Kidney glomerular epithelial cell (primary cell): ENCODE measurements at regions not wholly inside any gene's neighbourhood (a gene's known extent, or its start where the extent isn't known, plus 50 kb on each side); places are given as distances from the start of the nearest gene placed in this dataset.

Experiments
- DNase-seq: peaks from one replicate; lab custom pipeline; 2025; lab: John Stamatoyannopoulos, UW

DNA sequence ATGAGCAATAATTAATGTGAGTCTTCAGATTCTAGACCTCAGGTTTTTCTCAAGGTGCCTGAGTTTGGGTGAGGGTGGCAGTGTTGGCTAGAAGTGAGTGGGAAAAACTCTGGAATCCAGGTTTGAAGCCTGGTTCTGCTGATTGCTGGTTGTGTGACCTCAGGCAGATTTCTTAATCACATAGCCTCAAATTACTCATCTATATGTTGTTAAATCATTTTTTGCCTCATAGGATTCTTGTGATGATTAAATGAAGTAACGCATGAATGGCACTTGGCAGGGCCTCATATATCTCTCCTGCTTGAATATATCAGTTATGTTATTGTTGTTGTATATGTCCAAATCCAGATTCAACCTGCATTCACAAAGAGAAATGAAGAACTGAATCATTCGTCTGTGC is 60.5 kb downstream of the NR2F2 start:
- DNase-seq: no peak

DNA sequence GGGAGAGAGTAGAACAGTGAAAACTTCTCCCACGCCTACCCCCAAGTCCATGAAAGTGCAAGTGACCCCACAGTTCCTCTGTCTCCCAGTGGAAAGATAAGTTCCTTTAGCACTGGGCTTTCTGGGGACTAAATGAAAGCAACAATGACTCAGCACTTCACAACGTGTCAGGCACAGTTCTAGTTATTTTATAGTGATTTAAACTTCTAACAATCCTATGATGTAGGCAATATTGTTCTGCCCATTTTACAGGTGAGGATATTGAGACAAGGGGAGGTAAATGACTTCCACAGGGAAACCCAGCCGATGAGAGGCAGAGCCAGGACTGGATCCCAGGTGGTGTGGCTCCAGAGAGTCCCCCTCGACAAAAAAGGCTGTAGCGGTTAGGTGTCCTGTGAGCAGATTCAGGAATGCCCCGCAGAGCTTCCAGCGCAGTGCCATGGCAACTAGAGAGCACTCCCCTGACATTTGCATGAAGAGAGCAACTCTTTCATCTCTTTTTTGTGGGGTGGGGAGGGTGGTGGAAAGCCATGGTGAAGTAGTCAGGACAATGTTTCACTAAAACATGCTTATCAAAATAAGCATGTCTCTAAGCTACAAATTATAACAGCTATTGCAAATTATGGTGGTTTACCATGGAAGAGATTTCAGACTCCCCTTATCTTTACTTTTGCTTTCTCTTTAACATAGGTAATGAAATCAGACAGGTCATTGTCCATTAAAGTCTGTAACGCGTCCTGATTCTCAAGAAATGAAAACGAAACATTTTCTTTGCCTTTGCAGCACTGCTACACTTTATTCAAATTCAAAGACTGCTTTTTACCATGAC is 62.1 kb downstream of the NR2F2 start:
- DNase-seq: no peak

- DNase-seq: no peak
These were observed 62.7 kb downstream of the NR2F2 start for GRCh38 chr15:96393209-96393513.

DNA sequence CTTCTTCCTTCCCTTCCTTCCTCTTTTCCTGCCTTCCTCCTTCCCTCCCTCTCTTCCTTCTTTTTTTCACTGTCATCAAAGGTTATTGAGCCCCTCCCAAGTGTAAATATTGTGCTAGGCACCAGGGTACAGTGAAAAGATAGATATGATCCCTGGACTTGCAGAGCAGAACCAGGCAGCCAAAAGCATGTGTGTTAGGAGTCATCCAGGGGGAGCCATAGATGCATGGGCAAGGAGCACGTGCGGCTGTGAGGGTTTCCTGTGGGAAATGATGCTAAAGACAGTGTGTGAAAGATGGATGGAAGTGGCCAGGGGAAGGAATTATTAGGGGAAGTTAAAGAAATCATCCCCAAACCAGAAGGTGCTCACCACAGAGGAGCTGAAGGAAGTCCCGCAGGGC is 65.2 kb downstream of the NR2F2 start:
- DNase-seq: no peak

GRCh38 chr15:96398776-96399175 is 68.3 kb downstream of the NR2F2 start:
- DNase-seq: no peak

DNA sequence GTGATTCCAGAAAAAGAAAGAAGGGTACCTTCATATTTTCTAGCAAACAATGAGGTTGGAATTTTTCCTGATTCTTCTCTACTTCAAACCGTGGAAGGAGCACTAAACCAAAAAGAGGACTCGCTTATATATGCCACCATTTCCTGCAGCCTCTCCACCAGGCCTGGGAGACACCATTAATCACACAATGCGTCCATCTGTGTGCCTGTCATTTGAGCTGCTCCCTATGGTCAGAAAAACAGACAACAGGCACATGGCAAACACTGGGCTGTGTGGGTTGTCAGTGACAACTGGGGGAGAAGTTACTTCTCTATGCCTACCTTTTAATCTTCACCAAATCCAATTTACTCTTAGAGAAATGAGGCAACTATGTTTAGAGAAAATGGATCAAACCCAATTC is 71.9 kb downstream of the NR2F2 start:
- DNase-seq: no peak

DNA sequence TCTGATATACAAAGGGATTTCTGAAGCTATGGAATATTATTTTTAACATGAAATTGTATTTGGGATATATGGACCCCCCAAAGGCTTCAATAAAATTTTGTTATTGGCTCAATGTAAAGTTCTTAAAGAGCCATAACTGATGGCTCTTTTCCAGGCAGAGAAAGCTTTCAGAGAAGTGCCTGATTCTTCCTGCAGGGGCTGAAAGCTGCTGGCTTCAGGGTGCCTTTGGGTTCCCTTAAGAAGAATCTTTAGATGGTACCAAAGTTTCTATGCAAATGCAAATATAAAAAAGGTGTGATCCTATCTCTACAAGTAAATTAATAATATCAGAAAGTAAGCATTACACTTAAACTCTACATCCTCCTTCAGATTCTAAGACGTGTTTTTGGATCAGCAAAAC is 72.6 kb downstream of the NR2F2 start:
- DNase-seq: no peak

- DNase-seq: no peak
These were observed 73.4 kb downstream of the NR2F2 start for GRCh38 chr15:96403932-96404331.

GRCh38 chr15:96404560-96404959 is 74.1 kb downstream of the NR2F2 start:
- no peak for DNase-seq

DNA sequence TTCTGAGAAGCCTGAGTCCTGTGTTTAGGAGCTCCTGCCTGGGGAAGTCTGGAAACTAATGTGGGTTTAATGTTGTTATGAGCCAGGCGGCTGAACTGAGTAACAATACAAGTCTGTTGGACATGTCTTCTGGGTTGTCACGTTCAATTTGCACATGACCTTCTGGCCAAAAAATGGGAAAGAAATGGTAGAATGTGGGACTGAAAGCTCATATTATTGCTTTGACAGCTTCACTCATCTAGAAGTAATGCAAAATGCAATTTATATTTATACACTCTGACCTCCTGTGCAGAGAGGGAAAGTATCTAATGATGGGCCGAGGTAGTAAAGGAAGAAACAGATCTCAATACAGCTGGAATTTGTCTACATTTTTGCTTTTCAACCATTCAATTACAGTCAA is 75.8 kb downstream of the NR2F2 start:
- no peak for DNase-seq

GRCh38 chr15:96406701-96407100 is 76.2 kb downstream of the NR2F2 start:
- DNase-seq: no peak

GRCh38 chr15:96407482-96407881 is 77.0 kb downstream of the NR2F2 start:
- no peak for DNase-seq

DNA sequence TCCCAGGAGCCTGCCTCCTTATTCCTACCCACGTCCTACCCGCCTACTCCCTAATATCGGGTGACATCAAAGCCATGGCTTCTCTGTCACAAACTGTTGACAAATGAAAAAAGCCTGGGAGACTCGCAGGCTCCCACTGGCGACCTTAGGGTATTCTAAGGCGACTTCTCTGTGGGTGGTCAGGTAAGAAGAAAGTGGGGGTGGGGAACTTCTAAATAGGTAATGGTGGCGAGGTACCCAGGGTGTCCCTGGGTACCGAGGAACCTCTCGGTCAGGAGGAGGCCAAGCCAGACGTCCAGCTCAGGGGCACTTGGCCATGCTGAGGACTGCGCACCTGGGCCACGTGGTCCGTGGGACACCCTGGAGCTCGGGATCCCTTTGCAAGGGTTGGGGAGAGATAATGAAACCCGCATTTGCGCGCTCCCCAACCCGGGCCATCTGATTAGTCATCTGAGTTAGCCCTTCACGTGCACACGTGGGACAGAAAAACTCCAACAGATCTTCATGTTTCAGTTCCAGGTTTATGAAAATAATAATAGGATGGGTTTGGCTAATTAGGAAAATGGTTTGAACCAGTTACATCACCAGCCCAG is 78.2 kb downstream of the NR2F2 start:
- DNase-seq: no peak

GRCh38 chr15:96409215-96410138 is 79.0 kb downstream of the NR2F2 start:
- DNase-seq: peak; percentile 19

DNA sequence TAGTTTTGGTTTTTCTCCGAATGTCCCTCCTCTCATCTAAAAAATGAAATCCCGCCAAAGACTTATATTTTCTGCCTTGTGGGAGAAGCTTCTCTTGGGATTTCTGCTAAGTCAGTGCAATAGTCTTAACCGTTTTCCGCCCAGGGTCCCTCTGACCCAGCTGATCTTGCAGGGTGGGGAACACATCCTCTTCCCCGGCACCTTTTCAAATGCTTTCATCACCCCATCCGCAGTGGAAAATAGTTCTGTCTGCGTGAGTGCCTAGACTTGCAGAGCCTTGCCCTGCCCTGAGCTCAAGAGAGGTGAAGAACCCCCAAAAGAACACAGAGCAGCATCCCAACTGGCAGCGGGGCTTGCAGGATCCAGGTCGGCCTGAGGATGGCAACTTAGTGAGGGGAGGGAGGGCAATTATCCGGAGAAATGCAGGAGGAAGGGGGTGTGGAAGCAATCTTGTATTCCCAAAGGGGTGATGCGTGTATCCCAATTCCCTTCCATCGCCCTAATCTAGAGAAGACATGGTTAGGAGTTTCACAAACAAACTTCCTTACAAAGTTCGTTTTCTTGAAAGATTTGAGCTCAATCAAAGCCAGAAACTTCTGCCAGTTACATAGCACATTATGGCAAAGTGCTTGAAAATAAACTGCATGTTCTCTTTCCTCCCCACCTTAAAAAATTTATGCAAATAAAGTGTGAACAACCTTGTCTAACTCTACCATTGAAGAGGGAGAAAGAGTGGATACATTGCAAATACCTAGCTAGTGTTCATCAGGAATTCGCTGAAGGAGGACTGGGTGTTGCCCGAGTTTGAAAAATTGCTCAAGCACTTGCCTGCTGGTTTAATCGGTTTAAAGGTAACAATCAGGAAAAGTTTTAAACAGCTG is 79.9 kb downstream of the NR2F2 start:
- no peak for DNase-seq

DNA sequence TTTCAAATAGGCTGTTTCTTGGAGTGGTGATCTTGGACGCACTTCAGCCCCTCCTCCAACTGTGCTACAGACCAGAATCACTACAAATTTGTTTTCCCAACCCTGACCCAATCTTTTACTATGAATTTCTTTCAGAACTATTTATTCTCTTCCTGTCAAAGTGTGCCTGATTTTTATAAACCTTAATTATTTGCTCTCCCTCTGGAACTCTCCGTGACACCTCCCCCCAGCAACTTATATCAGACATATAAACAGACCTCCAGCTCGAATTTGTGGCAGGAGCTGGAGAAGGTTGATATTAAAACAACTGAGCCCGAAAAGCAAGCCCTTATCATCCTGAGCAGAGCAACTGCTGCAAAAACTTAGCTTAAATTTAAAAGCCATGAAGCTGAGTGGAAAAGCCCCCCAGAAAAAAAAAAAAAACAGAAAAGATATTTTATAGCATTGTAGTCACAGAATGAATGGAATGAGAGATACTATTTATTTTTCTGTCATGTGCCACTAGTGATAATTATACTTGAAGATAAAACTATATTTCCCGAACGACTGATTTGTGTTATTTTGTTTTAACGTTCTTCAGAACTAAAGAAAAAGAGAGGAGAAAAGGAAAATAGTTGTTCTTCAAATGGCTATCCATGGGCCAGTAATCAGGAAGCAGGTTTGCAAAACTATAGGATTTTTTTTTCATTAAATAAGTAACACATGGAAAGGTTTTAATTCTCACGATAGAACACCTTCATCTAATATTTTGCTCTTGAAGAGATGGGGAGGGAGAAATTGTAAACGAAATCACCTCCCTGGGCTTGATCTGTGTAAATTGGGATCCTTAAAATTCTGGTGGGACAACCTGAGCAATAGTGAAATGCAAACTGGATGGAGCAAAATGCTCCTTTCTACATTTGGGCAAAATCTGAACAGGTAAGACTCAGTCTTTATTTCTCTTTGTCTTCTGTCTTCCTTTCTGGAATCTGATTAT is 80.8 kb downstream of the NR2F2 start:
- no peak for DNase-seq

GRCh38 chr15:96412045-96412905 is 81.8 kb downstream of the NR2F2 start:
- no peak for DNase-seq

GRCh38 chr15:96412906-96413231 is 82.4 kb downstream of the NR2F2 start:
- DNase-seq: no peak

DNA sequence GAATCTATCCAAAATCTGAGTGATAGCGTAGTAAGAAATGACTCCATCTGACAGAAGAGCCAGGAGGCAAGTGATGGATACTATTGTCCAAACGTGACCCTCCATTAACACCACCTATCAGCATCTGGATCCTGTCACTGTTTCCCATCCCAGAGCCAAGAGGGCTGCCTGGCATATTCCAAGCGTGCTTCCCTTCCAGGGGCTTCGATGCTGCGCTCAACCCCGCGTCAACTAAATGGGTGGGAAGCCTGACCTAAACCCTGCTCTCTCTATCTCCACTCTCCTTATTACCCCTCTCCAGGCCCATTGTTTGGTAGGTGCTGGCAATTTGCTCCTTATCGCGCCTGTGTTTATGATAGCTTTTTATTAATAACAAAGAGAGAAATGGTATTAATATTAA is 83.2 kb downstream of the NR2F2 start:
- no peak for DNase-seq

DNA sequence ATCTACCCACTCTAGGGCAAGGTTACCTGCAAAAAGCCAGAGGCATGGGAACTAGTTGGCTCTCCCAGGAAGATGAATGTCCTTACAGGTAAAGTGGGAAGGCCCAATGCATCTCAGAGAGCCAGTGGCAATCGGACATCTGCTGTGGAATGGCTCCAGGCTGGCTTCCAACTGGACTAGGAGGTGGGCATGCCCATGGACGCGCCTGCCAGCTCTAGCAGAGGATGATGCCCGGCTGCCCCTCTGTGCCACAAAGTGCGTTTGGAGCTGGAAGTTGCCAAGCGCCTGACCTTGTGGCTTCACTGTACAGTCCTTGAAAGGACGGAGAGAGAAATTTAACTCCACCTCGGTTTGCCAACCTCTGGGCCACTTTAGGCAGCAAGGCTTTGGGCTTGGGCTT is 84.4 kb downstream of the NR2F2 start:
- DNase-seq: no peak
